Keratinocyte (primary cell): ENCODE measurements at regions not wholly inside any gene's neighbourhood (a gene's known extent, or its start where the extent isn't known, plus 50 kb on each side); places are given as distances from the start of the nearest gene placed in this dataset.

ENCODE experiments used
- EZH2 ChIP-seq: IDR thresholded peaks from one replicate; pipeline ENCODE4 v1.6.1; 2012; ENCODE audit warnings: inconsistent platforms, mild to moderate bottlenecking, low read length, moderate library complexity
- TF ChIP-seq, protein P1 (sequence below), 3 experiments: IDR thresholded peaks in 1 of 3; conservative IDR thresholded peaks in 1 of 3; optimal IDR thresholded peaks in 1 of 3; 2 replicates in 2 of 3; 3 replicates in 1 of 3; pipeline versions ENCODE3 to v1.5.1; 2011; ENCODE audit warnings: low read length in 3 of 3, mild to moderate bottlenecking in 3 of 3, moderate library complexity in 2 of 3, control low read depth in 1 of 3, inconsistent platforms in 1 of 3; ENCODE audit not compliant: insufficient read depth in 2 of 3; ENCODE audit errors: extremely low read depth in 1 of 3

DNA sequence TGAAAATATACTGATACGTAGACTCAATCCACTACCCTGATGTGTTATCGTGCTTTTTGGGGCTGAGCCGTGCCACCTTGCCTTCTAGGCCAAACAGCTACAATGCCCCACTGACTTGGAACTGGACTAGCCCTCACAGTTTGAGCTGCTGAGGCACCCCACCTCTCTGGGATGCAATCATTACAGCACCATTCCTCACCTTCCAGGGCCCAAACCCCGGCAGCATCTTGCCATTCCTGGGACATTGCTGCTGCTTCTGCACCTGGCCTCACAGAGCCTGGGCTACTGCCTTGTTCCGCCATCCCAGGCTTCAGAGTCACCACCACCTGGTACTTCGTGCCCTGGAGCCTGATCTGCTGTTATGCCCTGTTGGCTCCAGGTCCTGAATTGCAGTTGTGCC, 89.5 kb upstream of the SNCAIP start:
- TF ChIP-seq, protein P1, sequence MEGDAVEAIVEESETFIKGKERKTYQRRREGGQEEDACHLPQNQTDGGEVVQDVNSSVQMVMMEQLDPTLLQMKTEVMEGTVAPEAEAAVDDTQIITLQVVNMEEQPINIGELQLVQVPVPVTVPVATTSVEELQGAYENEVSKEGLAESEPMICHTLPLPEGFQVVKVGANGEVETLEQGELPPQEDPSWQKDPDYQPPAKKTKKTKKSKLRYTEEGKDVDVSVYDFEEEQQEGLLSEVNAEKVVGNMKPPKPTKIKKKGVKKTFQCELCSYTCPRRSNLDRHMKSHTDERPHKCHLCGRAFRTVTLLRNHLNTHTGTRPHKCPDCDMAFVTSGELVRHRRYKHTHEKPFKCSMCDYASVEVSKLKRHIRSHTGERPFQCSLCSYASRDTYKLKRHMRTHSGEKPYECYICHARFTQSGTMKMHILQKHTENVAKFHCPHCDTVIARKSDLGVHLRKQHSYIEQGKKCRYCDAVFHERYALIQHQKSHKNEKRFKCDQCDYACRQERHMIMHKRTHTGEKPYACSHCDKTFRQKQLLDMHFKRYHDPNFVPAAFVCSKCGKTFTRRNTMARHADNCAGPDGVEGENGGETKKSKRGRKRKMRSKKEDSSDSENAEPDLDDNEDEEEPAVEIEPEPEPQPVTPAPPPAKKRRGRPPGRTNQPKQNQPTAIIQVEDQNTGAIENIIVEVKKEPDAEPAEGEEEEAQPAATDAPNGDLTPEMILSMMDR (optimal IDR thresholded peaks at IDR 0.05 in 1 of 3, IDR thresholded peaks at IDR 0.05 in 1 of 3, conservative IDR thresholded peaks at IDR 0.05 in 1 of 3; ENCODE audit: extremely low read depth in 1 of 3, insufficient read depth in 2 of 3, low read length in 3 of 3) = no peak
- TF ChIP-seq EZH2 = no peak
